Neutrophil (primary cell): ENCODE measurements at regions not wholly inside any gene's neighbourhood (a gene's known extent, or its start where the extent isn't known, plus 50 kb on each side); places are given as distances from the start of the nearest gene placed in this dataset.

Experiments used
- H3K27ac ChIP-seq: fragments of 200-600 bp; sonication (generic); 2 replicates; pipeline ENCODE4 v1.5.1; 2016; ENCODE audit warnings: mild to moderate bottlenecking, moderate library complexity
- H3K27me3 ChIP-seq: fragments of 200-600 bp; sonication (generic); 2 replicates; pipeline ENCODE4 v1.6.0; 2016; ENCODE audit warnings: mild to moderate bottlenecking
- H3K36me3 ChIP-seq: fragments of 200-600 bp; sonication (generic); 2 replicates; pipeline ENCODE4 v1.5.1; 2017
- H3K4me1 ChIP-seq, 2 experiments: fragments of 200-600 bp in 1 of 2; sonication (generic) in 1 of 2; 1 replicate in 1 of 2; 2 replicates in 1 of 2; pipeline versions ENCODE4 v1.5.1 to v1.6.1; 2013 to 2016; ENCODE audit warnings: low read depth in 1 of 2, low read length in 1 of 2, mild to moderate bottlenecking in 1 of 2, moderate library complexity in 1 of 2; ENCODE audit not compliant: control insufficient read depth in 1 of 2, insufficient read depth in 1 of 2
- H3K4me3 ChIP-seq, 2 experiments: fragments of 200-600 bp in 1 of 2; sonication (generic) in 1 of 2; 1 replicate in 1 of 2; 2 replicates in 1 of 2; pipeline ENCODE4 v1.5.1; 2013 to 2016; ENCODE audit warnings: low read depth in 1 of 2, low read length in 1 of 2, mild to moderate bottlenecking in 1 of 2, moderate library complexity in 1 of 2
- H3K9me3 ChIP-seq: fragments of 200-600 bp; sonication (generic); 2 replicates; pipeline ENCODE4 v1.5.1; 2016
- CTCF ChIP-seq: fragments of 200-600 bp; sonication (generic); IDR thresholded peaks from 2 replicates; pipeline ENCODE4 v1.5.1; 2016; ENCODE audit warnings: antibody characterized with exemption

GRCh38 chr3:170701696-170702678 lies 116.1 kb upstream of the SLC7A14 start:
- Histone ChIP-seq H3K9me3 (no peaks in the 10 kb centered on the region), H3K4me1 (peaks cover 3 to 9% of the 10 kb centered on the region in 2 experiments), H3K27ac (no peak overlapping the region), H3K27me3 (no peaks in the 10 kb centered on the region), H3K4me3 (no peak overlapping the region), H3K36me3 (no peaks in the 10 kb centered on the region)
- no peak for TF ChIP-seq CTCF

GRCh38 chr3:170700054-170700404 lies 114.2 kb upstream of the SLC7A14 start:
- Histone ChIP-seq H3K27me3 (no peaks in the 10 kb centered on the region), H3K36me3 (no peaks in the 10 kb centered on the region)

GRCh38 chr3:170699158-170700053 lies 113.5 kb upstream of the SLC7A14 start:
- TF ChIP-seq CTCF: no peak
- Histone ChIP-seq H3K36me3 (no peaks in the 10 kb centered on the region), H3K4me3 (no peak overlapping the region), H3K27me3 (no peaks in the 10 kb centered on the region), H3K9me3 (no peaks in the 10 kb centered on the region), H3K27ac (no peak overlapping the region), H3K4me1 (peaks cover 3 to 9% of the 10 kb centered on the region in 2 experiments)

More at GRCh38 chr3:170700054-170700404, 114.2 kb upstream of the SLC7A14 start:
- Histone ChIP-seq H3K4me3 (no peak overlapping the region), H3K9me3 (no peaks in the 10 kb centered on the region), H3K27ac (no peak overlapping the region), H3K4me1 (peaks cover 3 to 9% of the 10 kb centered on the region in 2 experiments)
- no peak for TF ChIP-seq CTCF

- Histone ChIP-seq H3K27me3 (no peaks in the 10 kb centered on the region), H3K27ac (no peak overlapping the region), H3K4me1 (peaks cover 3 to 9% of the 10 kb centered on the region in 2 experiments), H3K4me3 (no peak overlapping the region), H3K9me3 (no peaks in the 10 kb centered on the region), H3K36me3 (no peaks in the 10 kb centered on the region)
- TF ChIP-seq CTCF: no peak
Observed at GRCh38 chr3:170697908-170698307, 112.0 kb upstream of the SLC7A14 start.

GRCh38 chr3:170697131-170697530 lies 111.3 kb upstream of the SLC7A14 start:
- Histone ChIP-seq H3K4me1 (peaks cover 3 to 9% of the 10 kb centered on the region in 2 experiments), H3K27me3 (no peaks in the 10 kb centered on the region), H3K4me3 (no peak overlapping the region)

More at GRCh38 chr3:170697131-170697530, 111.3 kb upstream of the SLC7A14 start:
- Histone ChIP-seq H3K9me3 (no peaks in the 10 kb centered on the region), H3K36me3 (no peaks in the 10 kb centered on the region), H3K27ac (no peak overlapping the region)
- no peak for TF ChIP-seq CTCF
